ENCODE measurements at regions not wholly inside any gene's neighbourhood (a gene's known extent, or its start where the extent isn't known, plus 50 kb on each side); places are given as distances from the start of the nearest gene placed in this dataset.

DNA sequence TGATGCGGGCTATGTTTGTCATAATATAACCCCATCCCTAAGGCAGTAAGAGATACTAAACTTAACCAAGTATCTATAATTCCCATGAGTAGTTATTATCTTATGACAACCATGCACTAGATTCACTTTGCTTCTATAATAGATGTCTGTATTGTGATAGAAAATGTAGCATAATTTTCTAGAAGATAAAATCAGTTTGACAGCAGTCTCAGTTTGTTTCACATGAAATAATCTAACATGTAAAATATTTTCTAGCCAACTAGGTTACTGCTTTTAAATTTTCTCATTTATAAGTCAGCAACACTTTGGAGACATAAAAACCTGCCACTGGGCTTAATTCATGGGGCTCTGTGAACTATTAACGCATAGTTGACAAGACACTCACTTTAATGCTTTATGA, 1410.7 kb upstream of the ATXN8OS start:
- TF ChIP-seq PBX3 (IDR thresholded peaks at IDR 0.05; ENCODE audit: insufficient replicate concordance, low read depth, low read length) (no peak), TCF3 (IDR thresholded peaks at IDR 0.05; ENCODE audit: borderline replicate concordance, insufficient read depth, low read depth, low read length) (no peak), HDAC2 (IDR thresholded peaks at IDR 0.05) (no peak), NR2C1 (IDR thresholded peaks at IDR 0.05) (no peak), SPI1 (IDR thresholded peaks at IDR 0.05; ENCODE audit: borderline replicate concordance, insufficient read depth, low read depth, low read length) (no peak), POLR2AphosphoS2 (IDR thresholded peaks at IDR 0.05; ENCODE audit: low read depth, low read length) (no peak), FOXM1 (IDR thresholded peaks at IDR 0.05; ENCODE audit: low read depth, low read length) (no peak), RELA (IDR thresholded peaks at IDR 0.05; ENCODE audit: borderline replicate concordance, partially characterized antibody) (no peak), POLR2AphosphoS5 (IDR thresholded peaks at IDR 0.05; ENCODE audit: low read length) (no peak), POLR2A (IDR thresholded peaks at IDR 0.05; ENCODE audit: low read depth, low read length) (no peak), EZH2 (IDR thresholded peaks at IDR 0.05; ENCODE audit: borderline replicate concordance, control insufficient read depth, low read depth, low read length) (no peak)
- TF ChIP-seq, protein P1, sequence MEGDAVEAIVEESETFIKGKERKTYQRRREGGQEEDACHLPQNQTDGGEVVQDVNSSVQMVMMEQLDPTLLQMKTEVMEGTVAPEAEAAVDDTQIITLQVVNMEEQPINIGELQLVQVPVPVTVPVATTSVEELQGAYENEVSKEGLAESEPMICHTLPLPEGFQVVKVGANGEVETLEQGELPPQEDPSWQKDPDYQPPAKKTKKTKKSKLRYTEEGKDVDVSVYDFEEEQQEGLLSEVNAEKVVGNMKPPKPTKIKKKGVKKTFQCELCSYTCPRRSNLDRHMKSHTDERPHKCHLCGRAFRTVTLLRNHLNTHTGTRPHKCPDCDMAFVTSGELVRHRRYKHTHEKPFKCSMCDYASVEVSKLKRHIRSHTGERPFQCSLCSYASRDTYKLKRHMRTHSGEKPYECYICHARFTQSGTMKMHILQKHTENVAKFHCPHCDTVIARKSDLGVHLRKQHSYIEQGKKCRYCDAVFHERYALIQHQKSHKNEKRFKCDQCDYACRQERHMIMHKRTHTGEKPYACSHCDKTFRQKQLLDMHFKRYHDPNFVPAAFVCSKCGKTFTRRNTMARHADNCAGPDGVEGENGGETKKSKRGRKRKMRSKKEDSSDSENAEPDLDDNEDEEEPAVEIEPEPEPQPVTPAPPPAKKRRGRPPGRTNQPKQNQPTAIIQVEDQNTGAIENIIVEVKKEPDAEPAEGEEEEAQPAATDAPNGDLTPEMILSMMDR (IDR thresholded peaks at IDR 0.05 in 2 of 3, conservative IDR thresholded peaks at IDR 0.05 in 1 of 3; ENCODE audit: control insufficient read depth in 2 of 3, extremely low read depth in 1 of 3, insufficient read depth in 1 of 3, low read depth in 3 of 3, low read length in 3 of 3) = no peak
- TF ChIP-seq, protein P2, sequence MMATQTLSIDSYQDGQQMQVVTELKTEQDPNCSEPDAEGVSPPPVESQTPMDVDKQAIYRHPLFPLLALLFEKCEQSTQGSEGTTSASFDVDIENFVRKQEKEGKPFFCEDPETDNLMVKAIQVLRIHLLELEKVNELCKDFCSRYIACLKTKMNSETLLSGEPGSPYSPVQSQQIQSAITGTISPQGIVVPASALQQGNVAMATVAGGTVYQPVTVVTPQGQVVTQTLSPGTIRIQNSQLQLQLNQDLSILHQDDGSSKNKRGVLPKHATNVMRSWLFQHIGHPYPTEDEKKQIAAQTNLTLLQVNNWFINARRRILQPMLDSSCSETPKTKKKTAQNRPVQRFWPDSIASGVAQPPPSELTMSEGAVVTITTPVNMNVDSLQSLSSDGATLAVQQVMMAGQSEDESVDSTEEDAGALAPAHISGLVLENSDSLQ (IDR thresholded peaks at IDR 0.05) = no peak
